Iris pigment epithelial cell (primary cell): ENCODE measurements at regions not wholly inside any gene's neighbourhood (a gene's known extent, or its start where the extent isn't known, plus 50 kb on each side); places are given as distances from the start of the nearest gene placed in this dataset.
A peak's percentile ranks its signal among the peaks of the same experiment; 100 is the strongest.

ENCODE experiments used
- DNase-seq: peaks from one replicate; pipeline ENCODE4 v3.0.0-alpha.2; 2011; ENCODE audit warnings: low read depth

GRCh38 chr9:107169796-107170195 lies 113.3 kb upstream of the RAD23B start:
- DNase-seq = no peak

DNA sequence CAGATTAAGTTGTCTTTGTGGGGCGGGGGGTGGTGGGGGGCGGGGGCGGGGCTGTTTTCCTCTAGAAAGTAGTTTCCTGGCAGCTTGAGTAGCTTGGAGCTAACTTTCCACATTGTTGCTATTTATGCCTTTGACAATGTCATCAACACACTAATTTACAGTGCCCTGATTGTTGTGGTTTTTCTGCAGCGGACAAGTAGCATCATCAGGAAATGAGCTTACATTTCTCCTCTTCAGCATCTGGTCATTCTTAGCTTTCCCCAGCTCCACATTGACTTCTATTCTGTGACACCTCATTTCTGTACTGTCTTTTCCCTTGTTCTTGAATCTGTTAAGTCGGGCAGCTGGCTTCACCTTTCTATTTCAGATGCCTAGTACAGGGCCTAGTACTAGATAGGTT lies 112.3 kb upstream of the RAD23B start:
- DNase-seq = no peak

DNA sequence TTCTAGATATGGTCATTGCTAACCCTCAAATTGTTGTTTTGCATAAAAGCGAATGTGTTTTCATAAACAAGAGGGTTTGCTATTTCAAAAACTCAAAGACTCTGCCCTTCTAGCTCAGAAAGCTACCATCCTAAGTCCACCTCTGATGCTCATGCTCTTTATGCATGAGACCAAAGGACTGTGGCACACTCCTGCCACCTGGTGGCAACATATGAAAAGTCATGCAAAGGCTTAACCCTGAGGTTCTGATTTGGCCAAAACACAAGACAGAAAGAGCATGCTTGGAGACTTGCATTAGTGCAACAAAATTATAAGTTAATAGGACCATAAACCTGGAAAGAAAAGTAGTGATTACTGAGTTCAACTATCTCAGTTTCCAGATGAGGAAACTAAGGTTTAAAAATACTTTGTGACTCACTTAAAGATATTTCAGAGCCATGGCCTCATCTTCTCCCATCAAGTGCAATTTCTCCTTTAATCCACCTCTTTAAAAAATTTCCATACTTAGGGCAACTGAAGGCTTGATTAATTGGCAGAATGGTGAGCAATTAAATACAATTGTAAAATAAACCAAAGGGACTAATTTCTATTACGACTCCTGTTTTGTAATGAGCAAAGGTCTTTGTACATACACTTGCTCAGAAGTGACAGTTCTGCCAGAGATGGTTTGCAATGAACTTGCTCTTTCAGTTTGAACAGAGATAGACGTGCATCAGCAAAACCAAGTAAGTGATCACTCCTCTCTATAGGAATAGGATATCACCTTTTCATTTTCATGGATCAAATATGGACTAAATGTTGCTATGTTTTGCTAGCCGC lies 110.7 kb upstream of the RAD23B start:
- DNase-seq = peak; percentile 79

GRCh38 chr9:107172979-107173347 lies 110.1 kb upstream of the RAD23B start:
- no peak for DNase-seq

DNA sequence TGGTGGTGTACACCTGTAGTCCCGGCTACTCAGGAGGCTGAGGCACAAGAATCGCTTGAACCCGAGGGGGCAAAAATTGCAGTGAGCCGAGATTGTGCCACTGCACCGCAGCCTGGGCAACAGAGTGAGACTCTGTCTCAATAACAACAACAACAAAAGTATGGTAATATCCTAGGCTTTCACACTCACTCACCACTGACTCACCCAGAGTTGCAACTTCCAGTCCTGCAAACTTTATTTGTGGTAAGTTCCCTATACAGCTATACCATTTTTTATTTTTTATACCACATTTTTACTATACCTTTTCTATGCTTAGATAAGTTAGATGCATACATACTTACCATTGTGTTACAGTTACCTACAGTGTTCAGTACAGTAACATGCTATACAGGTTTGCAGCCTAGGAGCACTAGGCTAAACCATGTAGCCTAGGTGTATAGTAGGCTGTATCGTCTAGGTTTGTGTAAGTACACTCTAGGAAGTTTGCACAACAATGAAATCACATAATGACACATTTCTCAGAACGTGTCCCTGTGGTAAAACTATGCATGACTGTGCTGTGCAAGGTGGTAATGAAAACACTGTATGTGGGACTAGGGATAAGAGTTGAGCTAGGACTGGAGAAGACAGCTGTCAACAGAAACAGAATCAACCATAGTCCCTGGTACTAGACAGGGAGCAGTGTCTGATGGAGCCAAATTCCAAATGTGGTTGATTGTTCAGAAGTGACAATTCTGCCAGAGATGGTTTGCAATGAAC lies 109.5 kb upstream of the RAD23B start:
- peak; percentile 24 for DNase-seq

GRCh38 chr9:107174441-107174840 lies 108.6 kb upstream of the RAD23B start:
- DNase-seq = peak; percentile 82

DNA sequence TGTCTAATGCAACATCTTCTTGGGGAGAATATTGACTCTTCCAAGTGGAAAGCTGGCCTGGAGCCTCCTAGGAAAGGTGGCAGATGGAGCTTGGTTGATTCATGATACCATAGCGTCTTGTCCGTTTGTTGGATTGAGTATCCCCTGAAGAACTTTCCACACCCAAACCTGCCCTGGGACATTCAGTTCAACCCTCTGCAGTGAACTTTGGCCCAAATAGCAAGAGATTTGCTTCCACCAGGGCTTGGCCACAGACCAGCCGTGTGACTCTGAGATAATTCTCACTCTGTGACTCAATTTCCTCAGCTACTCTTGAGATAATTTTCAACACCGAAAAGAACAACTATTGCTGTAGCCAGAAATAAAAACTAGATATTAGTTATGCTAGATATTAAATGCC lies 108.0 kb upstream of the RAD23B start:
- peak; percentile 73 for DNase-seq

DNA sequence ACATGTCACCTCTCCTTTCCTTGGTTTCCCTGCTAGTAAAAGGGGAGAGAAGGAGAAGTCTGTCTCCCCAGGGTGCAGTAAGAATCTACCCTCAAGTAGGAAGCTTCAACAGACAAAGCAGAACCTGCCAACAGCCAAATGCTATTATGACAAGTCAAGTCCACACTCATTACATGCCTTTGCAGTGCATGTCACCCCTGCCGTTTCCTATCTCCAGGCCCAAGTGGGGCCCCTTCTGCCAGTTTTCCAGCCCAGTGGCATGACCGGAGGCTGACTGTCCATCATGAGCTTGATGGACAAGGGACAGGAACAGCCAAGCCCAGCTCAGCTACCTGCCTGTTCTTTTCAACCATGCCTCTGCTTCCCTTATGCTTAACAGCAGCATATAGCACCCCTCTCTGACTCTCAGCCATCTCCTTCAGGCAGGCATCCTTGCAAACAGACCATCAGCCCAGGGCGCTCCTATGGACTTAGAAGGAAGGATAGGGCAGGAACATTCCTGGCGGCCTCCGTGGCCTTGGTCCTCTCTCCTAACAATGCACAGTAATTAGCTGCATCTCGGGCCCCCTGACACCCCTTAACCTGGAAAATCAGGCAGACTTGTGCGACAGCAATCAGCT lies 107.2 kb upstream of the RAD23B start:
- no peak for DNase-seq

GRCh38 chr9:107176436-107177151 lies 106.5 kb upstream of the RAD23B start:
- DNase-seq = no peak

DNA sequence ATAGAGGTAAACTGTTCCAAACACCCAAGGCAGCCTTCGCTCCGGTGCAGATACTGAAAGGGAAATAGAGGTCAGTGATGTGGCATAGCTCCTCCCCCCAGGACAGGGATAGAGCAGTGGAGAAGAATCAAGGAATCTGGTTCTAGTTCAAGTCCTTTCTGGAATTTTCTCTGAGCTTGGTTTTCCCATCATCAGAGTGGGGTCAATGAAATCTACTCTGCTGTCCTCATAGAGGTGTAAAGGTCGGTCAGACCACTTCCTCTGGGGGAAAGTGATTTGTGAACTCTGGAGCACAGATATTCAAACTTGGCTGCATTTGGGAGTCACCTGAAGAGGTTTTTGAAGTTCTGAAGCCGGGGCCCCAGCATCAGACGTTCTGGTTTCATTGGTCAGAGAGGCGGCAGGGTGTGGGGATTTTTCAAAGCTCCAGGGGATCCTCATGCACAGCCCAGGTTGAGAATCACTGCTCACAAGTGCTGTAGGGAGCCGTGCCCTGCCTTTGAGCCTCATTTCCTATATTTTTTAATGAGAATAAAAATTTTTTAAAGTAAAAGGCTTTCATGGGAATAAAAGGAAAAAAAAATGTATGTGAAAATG lies 105.7 kb upstream of the RAD23B start:
- no peak for DNase-seq

DNA sequence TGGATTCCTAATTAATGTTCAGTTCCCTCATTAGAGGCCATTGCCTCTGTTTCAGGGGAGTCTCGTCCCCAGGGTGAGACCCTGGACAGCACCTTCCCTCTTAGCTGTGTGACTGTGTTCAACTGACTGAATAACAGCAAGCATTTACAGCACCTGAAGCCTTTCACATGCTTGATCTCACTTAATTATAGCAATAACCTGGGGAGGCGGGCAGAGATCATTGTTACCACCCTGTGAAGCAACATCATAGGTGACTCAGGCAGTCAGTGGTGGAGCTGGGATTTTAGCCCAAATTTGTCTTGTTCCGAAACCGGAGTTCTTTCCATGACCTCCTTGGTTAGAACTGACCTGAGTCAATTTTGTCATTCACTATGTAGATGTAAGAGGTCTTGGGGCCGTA lies 105.2 kb upstream of the RAD23B start:
- DNase-seq = no peak

DNA sequence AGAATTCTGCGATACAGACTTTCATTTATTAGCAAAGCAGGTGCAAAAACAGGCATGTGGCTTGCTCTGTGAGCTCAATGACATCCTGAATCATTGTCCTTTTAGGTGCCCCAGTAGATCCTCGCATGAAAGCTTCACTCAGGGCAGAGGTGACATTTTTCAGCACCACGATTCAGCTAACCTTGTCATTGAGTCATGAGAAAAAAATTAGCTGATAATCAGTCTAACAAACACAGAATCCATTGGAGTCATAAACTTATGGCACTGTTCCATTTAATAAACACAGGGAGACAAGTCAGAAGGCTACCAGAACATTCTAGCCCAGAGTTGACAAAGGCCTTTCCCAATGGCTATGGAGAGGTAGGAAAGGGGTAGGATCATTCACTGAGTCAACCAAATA lies 104.8 kb upstream of the RAD23B start:
- DNase-seq = peak; percentile 28

GRCh38 chr9:107180206-107180605 lies 102.9 kb upstream of the RAD23B start:
- DNase-seq = no peak

DNA sequence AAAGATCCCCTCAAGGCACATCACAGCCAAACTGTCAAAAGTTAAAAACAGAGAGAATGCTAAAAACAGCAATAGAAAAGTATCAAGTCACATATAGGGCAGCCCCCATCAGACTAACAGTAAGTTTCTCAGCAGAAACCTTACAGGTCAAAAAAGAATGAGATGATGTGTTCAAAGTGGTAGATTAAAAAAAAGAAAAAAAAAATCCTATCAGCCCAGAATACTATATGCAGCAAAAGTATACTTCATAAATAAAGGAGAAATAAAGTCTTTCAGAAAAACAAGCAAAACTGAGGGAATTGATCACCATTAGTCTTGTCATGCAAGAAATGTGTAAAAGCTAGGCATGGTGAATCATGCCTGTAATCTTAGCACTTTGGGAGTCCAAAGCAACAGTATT lies 99.9 kb upstream of the RAD23B start:
- DNase-seq = no peak

DNA sequence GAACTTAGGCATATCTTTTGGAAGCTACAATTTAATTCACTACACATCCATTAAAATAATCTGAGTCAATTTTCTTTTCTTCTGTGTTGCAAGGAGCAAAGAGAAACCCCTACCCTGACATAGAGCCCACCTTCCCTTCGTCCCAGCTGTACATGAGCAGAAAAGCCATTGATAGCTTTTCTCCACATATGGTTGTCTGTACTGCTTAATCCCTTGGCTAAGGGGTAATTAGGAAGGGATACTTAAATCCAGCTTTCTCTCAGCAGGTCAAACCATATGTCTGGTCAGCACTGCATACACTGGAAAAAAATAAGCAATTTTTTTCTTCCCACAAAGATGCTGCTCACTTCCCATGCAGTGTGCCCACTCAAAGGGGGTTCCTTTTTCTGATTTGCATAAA lies 94.7 kb upstream of the RAD23B start:
- DNase-seq = no peak

DNA sequence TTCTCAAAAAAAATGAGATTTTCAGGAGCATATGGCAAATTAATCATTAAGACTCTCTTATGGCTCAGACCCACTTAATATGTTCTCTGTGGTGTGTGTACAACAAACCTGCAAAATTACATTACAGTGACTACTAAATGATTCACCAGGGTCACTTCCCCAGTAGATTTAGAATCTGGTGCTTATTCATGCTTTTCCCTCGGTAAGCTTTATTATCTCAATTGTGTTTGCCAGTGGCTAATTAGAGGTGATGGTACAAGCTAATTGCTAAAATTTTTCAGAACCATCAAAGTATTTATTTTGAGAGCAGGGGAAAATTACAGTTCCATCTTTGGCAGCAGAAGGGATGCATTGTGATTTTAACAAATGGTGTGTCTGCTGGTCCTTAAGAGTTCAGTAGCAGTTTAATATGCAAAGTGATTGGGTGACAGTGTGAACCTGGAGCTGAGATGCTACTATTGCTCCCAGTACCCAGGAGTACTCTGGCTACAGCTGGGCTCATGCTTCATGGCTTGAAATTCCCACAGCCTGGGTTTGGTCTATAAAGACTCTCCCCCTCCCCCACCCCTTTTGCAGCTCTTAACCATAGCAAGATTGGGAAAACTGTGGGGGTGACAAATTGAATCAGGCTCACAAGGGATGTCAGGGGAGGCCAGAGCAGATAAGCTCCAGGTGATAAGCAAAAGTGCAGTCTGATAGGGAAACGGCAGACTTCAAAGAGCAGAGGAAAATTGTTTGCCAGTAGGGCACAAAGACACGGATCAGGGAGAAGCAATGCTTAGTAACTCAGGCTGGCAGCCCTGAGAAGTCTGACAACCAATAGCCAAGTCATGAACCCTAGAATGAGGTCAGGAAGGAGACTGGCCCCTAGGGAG lies 92.8 kb upstream of the RAD23B start:
- DNase-seq = peak; percentile 71

DNA sequence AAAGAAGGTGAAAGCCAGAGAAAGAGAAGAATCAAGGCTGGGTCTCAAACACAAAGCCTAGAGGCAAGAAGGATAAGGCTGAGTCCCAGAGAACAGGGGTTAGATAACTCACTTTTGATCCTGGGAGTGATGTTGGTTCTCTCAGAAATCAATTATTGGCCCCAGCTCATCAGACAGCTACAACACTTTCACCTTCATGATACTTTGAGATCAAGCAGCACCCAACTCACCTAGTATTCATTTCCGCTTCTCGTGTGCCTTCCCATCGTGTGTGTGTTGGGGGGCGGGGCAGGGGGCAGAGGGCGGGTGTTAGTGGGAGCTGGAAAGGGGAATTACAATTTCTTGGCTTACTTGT lies 92.2 kb upstream of the RAD23B start:
- DNase-seq = no peak

- DNase-seq = no peak
Measured at GRCh38 chr9:107193251-107193650, 89.8 kb upstream of the RAD23B start.

DNA sequence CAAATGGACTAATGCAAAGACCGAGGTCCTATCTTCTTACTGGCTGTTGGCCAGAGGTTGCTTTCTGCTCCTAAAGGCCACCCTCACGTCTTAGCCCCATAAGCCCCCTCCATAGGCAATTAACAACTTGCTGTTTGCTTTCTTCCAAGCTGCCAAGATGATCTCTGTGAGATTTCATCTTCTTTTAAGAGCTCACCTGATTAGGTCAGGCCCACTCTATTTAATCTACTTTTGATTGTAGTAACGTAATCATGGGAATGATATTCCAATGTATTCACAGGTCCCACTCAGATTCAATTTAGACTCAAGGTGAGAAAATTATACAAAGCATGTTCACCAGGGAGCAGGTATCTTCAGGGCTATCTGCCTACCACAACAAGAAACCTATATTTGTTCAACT lies 84.4 kb upstream of the RAD23B start:
- no peak for DNase-seq

GRCh38 chr9:107208121-107208520 lies 75.0 kb upstream of the RAD23B start:
- DNase-seq = peak; percentile 72

GRCh38 chr9:107210775-107211174 lies 72.3 kb upstream of the RAD23B start:
- DNase-seq = no peak
